GM19238 (cell line): ENCODE measurements at regions not wholly inside any gene's neighbourhood (a gene's known extent, or its start where the extent isn't known, plus 50 kb on each side); places are given as distances from the start of the nearest gene placed in this dataset.

Experiments
- DNase-seq: peaks from one replicate; pipeline ENCODE4 v3.0.0; 2011; ENCODE audit warnings: low spot score; ENCODE audit not compliant: insufficient read length

DNA sequence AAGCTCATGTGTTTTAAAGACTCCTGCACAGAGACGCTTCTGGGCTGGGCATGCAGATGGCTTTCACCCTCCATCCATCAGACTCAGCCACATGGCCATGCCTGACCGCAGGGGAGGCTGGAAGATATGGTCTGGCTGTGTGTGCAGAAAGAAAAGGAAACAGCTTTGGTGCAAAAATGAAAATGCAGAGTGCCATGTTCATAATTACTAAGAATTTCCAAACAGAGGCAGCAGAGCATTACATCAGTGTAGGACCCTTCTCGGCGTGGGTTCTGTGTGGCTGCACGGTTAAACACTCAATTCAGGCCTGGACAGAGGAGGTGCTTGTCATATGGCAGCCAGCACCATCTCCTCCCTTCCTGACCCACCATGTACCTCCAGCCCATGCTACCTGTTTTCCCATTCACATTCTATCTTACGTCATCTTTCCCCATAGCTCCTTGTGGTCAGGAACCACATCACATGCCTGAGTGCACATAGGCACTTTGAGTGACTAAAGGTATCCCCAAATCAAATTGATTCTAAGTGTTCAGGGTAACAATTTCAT is 200.3 kb upstream of the ID2 start:
- no peak for DNase-seq

DNA sequence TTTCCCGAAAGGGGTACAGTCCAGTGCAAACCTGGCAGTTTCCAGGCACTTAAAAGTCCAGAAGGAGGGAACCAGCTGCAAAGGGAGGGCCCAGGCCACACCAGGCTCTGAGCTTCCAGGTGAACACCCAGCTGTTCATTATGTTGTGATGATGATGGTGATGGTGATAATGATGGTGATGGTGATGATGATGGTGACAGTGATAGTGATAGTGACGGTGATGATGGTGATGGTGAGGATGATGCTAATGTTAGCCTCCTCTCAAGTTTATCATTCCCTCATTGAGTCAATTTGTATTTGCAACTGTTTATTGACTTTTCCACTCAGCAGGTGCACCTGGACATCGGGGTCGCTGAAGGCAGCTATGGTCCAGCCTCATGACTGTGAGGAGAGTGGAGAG is 199.4 kb upstream of the ID2 start:
- no peak for DNase-seq

DNA sequence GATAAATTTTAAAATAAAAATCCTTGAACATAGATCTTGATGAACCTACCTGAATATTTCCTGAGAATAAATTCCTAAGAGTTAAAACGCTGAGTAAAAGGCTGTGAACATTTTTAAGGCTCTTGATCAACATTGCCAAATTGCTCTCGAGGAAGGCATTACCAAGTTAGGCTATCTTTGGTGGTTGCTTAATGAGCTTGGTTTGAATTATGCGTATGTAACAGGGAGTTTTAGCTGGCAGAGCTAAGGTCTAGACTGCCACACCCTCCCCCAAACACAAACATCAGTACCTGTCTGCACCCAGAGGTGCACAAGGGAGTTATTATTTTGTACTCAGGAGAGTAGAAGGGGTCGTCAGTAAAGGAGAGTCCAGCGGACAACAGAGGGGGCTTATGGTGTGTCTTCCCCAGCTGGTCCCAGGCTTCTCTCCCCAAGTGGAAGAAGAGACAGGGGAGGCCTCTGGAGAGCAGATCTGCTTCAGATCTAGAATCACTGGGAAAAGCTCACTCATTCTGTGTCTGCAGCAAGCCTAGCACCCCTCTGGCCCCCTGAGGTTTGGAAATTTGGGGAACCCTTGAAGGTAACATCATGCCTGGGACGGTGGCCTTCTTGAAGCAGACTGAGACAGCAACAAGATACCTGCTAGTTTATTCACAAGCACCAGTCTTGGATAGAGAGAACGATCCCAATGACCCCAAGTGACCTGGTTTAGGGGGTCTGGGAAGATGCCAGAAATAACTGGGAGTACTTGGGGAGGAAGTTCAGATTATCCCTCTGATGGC is 197.2 kb upstream of the ID2 start:
- no peak for DNase-seq

DNA sequence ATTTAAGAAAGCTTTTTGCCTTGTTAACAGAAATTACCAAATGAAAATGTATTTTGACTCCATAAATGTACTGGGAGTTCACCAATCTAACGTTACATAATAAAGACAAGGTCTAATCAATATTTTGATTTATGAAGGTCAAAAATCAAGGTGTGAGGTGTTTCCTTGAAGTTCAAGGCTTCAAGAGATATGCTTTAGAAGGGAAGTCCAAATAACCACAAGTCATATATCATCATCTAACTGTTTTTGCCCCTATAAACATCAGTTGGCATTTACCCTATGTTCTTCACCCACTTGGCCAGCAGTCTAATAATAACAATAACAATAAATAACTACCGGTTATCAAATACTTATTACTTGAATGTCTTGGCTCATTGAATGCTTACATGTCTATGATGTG is 196.1 kb upstream of the ID2 start:
- DNase-seq = no peak

- no peak for DNase-seq
Observed at GRCh38 chr2:8486141-8486540, 195.7 kb upstream of the ID2 start.

DNA sequence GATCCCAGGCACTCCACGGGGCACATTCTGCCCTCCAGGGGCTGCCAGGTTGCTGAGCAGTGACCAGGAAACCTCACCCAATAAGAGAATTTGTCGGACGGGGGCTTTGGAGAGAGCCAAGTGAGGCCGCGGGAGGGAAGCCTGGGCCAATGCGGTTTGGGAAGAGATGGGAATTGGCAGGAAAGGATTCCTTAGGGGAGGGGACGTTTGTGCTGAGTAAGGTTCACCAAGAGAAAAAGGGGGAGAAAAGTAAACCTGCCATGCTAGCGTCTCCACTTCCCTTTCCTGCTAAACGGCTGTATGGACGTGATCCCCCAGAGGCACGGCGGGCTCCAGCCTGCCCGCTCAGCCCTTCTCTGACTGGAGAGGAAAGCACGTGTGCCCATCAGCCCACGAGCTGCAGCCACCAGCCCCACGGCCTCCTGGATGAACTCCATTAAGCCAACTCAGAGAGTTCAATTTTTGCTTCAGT is 194.4 kb upstream of the ID2 start:
- DNase-seq = no peak

- peak; percentile 62 for DNase-seq
Observed at GRCh38 chr2:8488001-8488738, 193.7 kb upstream of the ID2 start.

GRCh38 chr2:8489221-8489620 is 192.6 kb upstream of the ID2 start:
- no peak for DNase-seq

DNA sequence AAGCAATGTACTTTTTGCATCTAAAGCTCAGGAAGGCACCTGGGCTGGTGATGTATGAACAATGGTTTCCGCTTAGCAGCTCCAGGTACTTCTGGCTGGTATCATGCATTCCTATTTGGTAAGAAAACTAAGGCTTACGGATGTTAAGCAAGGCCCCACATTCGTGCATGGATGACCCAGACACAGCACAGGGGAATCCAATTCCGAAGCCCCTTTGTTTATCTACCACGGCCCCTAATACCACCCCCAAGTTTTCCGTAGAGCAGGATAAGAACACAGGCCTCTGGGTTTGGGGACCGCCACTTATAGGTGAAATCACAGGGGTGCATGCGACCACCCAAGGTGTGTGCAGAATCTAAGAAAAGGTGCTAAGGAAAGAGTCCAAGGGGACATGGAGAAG is 192.1 kb upstream of the ID2 start:
- DNase-seq = no peak

GRCh38 chr2:8490166-8490721 is 191.6 kb upstream of the ID2 start:
- DNase-seq = no peak

- no peak for DNase-seq
Observed at GRCh38 chr2:8491296-8492027, 190.4 kb upstream of the ID2 start.

- DNase-seq = no peak
Observed at GRCh38 chr2:8494151-8494550, 187.7 kb upstream of the ID2 start.

DNA sequence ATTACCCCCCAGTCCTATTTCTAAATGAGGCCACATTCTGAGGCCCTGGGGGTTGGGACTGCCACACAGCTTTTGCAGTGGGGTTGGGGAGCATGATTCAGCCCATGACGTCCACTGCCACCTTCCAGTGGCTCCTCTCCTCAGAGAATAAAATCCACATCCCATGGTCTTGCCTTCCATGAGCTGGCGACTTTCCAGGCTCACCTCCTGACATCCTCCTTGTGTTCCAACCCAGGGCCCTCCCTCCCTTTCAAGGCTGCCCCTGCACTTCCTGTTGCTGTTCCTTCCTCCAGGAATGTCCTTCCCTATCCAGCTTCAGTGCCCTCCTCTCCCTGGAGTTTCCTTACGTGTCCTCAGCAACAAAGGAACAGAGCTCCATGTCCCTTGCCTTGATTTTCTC is 187.3 kb upstream of the ID2 start:
- DNase-seq = no peak

DNA sequence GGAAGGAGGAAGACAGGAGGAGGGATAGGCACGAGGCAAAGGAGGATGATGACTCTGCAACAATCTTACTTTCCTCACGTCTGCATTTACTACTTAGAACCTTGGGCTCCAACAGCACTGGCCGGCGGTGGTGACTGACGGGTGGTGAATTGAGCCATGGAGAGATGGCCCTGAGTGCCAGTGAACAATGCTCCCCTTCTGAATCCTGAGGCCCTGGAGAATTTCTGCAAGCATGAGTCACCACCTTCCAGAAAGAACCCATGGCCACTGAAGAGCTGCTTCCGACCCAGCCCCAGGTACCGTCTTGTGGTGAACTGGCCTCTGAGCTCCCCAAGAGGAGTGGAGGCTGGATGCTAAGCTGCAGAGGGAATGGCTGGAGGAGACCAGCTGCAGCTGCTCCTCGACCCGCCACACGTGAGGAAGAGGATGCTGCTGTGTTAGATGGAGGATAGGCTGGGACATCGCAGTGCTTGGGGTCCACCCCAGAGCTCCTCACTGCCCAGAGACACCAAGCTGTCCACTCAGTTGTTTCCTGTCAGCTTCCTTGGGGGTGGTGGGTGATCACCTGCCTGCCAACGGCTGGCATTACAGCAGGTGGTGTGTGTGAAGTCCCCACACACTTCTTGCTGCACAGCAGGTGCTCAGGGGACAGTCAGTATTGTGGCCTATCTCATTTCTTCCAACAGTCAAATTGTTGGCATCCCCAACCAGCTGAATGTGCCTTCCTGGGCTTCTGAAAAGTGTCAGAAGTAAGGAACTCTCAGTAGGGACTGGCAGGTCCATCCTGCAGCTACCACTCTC is 186.5 kb upstream of the ID2 start:
- no peak for DNase-seq

DNA sequence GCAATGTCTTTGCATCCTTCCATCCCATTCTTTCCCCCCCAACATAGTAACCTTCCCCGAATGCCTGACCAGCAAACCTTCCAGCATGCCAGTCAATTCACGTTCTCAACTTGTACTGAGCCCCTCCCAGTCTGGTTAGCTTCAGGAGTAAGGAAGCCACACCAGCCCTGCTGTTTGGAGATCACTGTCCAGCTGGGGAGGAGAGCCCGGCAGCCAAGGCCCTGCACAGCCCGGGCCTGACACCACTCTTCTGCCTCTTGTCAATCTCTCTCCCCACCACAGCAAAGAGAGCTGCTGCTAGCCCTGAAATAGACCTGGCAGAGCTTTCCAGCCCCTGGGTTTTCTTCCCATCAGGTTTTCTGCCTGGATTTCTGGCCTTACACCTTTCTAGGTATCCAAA is 185.8 kb upstream of the ID2 start:
- no peak for DNase-seq

DNA sequence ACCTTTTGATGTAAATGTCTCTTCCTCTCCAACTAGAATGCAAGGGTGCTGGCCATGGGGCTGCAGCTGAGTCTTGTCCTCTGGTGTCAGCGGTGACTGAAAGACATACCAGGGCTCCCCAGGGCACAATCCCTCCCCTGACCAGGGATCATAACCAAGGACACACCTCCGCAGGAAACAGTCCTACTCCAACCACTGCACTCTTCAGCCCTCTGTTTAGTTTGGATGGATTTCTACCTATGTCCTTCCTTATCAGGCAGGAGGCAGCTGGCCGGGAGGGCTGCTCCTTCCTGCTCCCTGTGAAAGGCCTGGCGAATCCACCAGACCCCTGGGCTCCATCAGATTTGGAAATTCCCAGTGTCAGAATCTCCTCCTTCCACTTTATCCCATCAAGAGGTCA is 185.2 kb upstream of the ID2 start:
- no peak for DNase-seq

DNA sequence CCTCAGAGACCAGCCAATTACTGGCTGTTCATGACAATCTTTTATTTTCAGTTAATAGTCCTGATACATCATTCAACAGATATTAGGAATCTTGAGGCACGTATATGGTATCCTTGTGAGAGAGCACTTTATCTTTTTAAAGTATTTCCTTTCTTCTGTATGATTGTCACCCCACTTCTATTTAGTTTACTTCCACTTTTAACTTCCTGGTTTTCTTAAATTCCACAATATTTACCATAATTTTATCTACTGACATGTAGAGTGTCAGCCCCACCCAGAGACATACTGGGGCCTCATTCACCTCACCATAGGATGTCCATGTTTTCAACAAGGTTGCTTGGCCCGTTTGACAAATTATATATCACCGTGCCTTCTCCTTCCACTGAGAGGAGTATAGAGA is 182.9 kb upstream of the ID2 start:
- DNase-seq = no peak

- DNase-seq = no peak
Observed at GRCh38 chr2:8500124-8501054, 181.5 kb upstream of the ID2 start.

DNA sequence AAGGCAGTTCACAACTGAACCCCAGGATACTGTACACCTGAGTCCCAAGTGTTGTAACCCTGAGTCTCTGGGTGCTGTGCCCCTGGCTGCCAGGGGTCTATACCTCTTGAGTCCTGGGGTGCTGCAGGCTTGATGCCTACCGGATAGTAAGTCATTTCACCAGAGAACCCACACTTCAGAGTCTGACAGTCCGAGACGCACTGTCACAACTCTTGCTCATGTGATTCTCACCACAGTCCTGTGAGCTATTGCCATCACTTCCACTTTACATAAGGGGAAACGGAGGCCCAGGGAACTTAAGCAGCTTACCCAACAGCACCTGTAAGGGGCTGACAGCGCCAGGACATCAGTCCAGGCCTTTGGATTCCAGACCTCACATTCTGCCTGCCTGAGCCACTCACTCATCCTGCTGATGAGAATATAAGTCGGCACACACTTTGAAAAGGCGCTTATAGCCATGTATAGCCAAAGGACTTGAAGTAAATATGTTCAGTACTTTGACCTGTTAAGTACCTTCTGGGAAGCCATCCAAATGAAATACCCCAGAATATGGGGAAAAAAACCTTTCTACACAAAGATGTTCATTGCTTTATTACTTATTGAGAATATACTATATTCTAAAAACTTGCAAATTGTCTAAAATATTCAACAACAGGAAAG is 180.7 kb upstream of the ID2 start:
- DNase-seq = no peak
